Fibroblast of skin of right biceps (primary cell): ENCODE measurements at regions not wholly inside any gene's neighbourhood (a gene's known extent, or its start where the extent isn't known, plus 50 kb on each side); places are given as distances from the start of the nearest gene placed in this dataset.
"Not testable (repeated sequence)": the region's sequence is repeated elsewhere in the genome, so short reads cannot be mapped to it uniquely, and the experiment has no call there.

Experiments
- DNase-seq: peaks from one replicate; pipeline ENCODE4 v3.0.0-alpha.2; 2013

DNA sequence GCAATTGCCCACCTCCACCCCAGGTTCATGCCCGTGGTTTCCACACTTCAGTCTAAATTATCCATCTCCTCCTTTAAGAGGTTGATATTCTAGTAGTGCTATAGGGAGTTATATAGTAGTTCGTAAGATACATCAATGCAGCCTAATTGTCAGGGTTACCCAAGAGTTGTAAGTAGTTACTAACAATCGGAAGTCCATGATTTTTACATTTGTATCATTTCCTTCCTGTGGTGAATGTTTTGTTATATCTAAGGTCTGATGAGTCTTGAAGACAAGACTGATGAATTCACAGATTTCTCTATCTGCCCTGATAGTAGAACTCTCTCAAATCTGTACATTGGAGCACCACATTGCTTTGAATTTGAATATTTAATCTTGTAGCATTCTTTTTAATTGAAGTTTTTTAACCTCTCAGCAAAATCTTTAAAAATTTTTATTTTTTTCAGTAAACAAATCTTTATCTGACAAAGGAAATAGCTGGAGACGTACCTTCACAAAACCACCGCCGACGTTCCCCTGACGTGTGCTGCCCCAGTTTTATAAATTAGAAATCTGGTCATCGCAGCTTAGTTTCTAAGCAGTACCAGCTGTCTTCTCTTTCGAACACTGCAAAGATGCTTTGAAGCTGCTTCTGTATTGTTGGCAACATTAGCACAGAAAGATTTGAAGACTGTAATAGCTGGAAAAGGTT is 264.5 kb downstream of the SOCS6 start:
- no peak for DNase-seq

DNA sequence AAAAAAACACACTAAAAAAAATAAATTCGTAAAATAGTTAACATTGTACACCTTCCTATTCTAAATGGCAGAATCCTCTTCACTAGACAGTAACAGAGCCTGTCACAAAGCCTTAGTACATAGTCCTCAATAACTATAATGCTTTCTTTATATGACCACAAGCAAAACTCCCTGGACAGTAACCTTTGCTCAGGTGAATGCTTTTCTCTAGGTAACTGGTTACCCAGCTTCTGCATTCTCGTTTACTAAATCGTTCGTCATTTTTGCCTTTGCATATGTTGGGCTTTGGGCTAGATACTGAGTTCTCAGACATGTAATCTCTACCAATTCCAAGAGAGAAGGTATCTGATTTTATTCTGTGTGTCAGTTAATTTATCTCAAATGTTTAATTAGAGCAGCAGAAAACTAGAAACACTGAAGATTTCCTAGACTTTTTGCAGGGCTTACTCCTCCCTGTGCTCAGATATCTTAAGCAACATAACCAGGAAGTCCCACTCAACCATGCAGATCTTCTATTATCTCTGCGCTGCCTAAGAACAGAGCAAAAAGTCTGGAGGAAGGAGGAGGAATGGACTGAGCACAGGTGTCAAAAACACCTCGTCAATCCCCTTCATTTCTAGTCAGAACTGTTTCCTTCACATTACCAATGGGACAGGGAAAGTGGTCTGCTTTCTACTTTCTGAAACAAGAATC is 247.7 kb downstream of the SOCS6 start:
- no peak for DNase-seq

DNA sequence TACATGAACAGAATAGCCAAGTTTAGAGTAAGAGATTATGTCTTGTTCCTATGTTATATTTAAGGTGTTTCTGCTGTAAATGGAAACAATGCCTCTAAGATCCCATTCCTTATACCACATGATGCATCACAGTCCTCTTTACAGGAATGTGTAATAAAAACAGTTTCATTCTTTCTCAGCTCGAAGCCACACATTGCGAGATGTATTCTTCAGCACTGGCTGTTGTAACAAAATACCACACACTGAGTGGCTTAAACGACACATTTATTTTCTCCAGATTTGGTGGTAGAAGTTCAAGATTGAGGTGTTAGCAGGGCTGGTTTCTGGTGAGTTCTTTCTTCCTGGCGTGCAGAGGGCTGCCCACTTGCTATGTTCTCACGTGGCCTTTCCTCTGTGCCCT is 246.2 kb downstream of the SOCS6 start:
- DNase-seq, result no peak

DNA sequence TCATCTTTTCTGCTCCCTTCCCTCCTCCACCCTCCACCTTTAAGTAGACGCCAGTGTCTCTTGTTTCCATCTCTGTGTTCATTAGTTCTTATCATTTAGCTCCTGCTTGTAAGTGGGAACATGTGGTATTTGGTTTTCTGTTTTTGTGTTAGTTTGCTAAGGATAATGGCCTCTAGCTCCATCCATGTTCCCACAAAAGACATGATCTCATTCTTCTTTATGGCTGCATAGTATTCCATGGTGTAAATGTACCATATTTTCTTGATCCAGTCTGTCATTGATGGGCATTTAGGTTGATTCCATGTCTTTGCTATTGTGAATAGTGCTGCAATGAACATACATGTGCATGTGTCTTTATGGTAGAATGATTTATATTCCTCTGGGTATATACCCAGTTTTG is 236.5 kb downstream of the SOCS6 start:
- DNase-seq, result not testable (repeated sequence)

DNA sequence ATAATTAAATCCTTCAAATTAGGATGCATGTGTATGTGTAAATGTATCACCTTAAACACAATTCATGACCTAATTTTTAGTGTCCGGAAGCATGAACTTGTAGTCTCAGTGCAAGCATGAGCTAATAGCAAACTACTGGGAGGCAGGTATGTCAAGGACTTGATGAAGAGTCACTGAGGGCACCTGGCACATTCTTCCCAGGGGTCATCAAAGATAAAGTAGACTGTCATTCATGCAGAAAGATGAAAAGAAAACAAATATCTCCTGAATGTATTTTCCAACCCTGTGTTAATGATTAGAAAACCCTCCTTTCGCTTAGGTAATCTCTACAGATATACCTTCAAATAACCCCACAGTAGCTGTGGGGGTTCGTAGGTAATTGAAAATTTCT is 234.9 kb downstream of the SOCS6 start:
- DNase-seq, result no peak

DNA sequence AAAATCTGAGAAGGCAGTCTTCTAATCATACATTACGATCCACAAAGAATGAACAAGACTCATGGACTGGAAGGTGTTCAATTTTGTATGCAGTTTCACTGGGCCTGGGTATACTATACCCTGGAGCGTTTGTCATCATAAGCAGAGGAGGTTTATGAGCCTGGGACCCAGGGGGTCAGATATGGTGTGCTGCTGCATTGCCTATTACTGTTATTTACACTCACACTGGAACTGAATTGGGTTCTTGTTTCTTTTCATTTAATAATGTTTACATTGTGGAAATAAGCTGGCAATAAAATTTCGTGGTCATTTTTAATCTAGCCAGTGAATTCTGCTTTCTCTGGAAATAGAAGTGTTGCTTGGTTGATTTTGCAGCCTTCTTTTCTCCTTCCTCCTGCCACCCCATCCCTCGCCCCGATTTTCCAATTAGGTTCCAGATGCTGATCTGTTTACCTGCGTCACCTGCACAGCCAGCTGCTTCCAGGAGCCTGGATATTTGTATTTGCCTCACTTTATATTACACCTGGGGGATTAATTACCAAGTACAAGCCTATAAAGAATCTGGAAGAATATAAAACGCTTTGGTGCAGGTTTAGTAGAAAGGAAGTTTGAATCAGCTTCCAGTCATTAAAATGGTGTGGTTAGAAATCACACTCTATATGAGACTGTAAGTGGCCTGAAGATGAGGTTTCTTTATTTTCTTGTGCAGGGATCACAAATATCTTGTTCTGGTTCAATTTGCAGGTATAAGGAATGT is 234.4 kb downstream of the SOCS6 start:
- no peak for DNase-seq

DNA sequence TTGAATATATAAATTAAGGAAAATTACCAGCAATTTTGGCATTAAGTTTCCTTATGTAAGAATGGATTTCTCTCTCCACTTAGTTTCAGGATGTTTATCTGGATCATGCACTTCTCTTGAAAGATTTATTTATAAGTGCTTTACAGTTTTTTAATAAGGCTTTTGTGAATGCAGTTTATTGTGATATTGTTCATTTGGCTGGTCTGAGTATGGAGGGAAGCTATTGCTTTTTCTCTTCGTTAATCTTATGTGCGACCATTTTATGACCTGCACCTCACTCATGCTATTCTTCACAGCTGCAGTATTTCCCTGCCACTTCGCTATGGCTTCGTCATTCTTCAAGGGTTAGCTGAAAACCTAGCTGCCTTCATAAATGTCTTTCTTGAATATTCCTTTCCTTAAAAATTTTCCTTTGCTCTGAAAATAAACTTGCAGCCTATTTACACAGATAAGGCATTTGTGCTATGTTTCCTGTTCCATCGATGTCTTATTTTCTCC is 233.4 kb downstream of the SOCS6 start:
- DNase-seq, result no peak

DNA sequence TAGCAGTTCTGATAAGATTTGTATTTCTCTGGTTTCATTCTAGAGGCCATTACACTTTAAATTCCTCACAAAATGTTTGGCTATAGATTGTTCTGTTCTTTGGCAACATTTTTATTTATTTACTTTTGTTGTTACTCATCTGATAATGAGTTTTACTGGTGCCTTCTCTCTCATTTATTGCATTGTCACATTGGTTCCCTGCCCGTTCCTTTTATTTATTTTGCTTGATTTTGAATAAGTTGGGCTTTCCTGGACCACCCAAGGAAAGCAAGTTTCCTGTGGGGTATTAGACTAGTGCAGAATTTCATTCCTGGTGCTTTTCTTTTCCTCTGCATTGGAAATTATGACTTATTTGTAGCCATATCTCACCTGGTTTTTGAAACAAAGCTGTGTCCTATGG is 232.0 kb downstream of the SOCS6 start:
- no peak for DNase-seq

DNA sequence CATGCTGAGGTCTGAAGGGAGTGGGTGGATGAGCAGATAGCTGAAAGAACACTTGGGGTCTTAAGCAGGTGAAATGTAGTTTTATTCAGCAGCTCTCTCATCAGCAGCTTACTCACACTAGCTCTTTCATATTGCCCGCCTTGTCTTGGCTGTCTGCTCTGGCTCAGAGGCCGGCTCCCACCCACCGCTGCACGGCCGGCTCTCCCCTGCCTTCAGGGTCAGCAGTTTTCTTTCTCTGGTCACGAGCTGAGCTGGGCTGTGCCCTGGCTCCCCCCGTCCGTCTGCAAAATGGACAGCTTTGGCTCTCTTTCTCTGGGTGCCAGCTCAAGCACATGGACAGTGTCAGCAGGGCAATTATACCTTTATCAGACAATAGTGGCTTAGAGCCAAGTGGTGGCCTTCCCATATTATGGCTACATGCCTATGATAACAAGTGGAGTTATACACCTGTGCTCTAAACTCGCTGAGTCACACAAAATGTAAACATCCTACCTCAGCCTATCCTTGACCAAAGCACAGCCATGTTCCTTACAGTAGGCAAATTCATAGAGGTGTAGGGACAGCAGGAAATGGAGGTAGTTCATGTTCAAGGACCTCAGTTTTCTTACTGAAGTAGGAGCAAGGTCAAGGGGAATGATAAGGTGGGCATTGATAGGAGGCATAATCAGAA is 224.8 kb downstream of the SOCS6 start:
- no peak for DNase-seq

DNA sequence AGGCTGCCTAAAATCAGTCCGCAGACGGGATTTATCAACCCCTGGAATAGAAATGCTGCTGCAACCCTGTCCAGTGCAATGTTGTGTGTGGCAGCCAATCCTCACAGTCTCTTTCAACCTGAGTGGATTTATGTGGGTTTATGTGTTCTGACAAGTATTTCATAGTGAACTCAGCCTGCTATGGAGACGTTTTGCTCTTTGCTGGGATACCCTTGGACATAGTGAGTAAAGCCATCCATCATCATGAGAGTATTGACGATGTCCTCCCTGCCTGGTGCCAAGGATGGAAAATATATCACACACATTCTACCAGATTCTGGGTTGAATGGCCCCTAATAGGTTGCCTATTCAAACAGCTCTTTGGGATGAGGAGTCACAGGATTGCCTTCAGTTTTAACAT is 219.1 kb downstream of the SOCS6 start:
- DNase-seq, result no peak

DNA sequence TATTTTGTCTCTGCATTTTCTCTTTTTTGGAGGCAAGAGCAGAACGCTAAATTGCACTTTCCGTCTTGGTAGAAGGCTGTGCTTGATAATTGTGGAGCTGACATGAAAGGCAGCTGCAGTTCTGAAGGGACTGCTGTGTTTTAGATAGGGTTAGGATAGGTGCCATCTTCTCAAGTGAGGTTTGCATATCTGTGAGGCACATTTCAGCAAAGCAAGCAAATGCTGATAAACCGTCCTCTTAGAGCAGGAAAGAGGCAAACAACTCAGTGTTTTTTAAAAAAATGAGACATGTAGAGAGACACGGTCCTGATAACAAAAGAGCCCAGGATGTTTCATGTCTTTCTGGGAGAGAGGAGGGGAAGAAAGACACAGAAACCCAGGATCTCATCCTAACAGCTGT is 217.7 kb downstream of the SOCS6 start:
- no peak for DNase-seq

DNA sequence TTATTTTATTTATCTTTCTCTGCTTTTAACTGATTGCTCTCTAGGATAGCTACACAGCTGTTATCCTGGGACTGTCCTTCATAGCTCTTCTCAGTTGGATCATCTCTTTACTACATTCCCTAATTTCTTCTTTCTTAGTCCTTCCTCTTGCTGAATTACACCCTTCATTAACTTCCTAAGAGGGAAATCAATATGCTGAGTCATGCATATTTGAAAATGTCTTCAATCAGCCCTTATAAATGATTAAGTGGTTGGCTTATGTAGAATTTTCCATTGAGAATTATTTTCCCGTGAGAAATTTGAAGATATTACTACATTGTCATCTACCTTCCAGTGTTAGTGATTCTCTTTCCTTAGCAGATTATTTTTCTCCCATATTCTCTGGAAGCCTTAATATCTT is 214.2 kb downstream of the SOCS6 start:
- no peak for DNase-seq

DNA sequence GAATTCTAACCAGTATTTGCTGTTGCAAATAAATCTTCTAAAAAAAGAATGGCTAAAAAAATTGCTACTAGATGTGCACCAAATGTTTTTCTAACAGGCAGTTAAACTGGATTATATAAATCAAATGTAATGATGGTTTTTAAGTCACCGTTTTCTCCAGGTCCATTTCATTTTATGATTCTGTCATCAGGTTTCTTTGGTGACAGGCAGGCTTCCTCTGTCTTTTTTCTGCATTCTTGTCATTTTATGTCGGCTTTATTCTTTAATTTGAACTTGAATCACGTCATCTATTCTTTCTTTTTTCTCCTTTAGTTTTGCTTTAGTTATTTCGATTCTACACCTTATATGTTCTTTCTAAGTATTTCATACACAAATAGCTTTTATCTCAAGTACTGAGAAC is 212.5 kb downstream of the SOCS6 start:
- DNase-seq, result no peak

DNA sequence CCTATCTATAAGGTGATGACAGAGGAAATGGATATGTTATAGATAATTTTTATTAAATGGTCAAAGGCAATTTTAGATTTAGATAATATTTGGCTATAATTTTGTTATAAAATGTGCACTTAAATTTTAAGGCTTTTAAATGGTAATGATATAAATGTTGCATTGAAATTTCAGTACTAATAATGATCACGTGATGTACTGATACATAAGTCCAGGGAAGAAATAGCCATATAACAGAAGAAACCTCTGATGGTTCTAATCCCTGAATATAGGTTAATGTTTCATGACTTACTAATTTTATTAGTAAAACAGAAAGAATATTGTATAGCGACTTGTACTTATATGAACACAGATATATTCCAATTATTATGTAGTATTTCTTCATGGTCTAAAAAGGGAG is 211.9 kb downstream of the SOCS6 start:
- DNase-seq, result no peak

DNA sequence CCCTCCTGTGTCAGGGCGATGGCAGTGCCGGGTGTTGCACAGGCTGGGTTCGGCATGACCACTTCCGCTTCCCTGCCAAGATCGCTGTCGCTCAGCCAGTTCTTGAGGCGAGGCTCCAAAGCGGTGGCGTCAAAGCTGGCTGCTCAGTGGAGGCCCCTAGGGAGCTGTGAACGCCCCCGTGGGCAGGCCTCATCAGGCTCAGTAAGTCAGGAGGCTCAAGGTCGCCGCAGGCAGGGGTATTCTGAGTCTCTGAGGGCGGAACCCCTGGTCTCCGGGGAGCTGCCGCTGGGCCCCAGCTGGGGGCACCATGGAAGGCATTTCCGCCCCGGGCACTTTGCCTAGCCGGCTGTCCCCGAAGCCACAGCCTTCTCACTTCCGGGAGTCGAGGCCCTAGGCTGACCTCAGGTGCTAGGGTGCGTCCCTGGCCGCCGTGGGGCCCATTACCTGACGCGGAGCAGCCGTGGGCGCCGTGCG is 210.4 kb downstream of the SOCS6 start:
- DNase-seq, result no peak

DNA sequence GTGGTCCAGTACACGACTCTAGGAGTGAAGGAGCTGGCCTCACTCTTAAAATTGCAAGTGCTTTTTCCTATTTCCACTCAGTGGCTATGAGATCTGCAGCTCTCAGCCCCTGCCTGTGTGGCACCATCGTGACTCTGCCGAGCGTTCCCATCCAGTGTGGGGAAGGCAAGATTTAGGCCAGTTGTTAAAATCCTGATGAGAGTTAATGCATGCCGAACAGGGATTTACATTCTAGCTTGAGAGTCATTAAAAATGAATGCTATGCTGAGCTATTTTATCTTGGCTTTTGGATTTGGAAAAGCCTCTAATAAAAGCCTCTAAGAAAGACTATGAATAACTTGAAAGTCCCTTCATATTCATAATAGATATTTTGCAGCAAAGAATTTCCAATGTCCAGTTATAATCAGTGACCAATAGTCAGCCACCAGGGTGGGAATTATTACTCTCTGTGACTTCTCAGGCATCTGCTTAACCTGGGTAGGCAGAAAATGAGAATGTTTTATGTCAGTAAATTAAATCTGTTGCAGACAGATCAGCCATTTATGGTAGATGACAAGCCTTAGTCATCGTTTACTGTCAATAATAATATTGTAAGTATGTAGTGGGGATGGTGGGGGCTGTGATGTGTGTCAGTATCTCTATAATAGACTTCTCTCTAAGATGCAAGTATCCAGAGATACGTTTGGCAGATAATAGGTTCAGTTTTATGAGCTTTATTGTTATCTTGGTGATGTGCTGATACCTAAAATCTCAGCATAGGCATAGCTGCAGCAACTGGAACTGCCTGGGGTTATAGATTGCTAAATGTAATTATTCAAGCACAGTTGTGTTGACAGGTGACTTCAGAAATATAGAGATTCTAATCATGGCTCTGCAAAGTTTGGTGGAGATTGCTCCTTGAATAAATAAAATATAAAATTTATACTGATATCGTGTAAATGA is 207.8 kb downstream of the SOCS6 start:
- DNase-seq, result no peak

DNA sequence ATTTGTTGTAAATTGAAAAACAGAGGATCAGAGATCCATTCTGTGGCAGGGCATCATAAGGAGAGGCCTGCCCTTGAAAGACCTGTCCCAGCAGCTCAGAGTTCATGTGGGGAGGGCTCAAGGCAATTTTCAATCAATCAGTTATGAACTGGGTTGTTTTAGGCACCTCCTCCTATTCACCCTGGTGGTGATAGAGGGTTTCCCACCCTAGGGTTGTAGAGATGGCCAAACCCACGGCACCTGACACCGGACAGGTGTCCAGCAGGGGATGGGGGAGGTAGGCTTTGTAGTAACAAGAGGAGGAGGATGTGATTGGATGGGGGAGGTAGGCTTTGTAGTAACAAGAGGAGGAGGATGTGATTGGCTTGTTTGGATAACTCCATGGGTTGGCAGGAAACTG is 205.7 kb downstream of the SOCS6 start:
- no peak for DNase-seq

DNA sequence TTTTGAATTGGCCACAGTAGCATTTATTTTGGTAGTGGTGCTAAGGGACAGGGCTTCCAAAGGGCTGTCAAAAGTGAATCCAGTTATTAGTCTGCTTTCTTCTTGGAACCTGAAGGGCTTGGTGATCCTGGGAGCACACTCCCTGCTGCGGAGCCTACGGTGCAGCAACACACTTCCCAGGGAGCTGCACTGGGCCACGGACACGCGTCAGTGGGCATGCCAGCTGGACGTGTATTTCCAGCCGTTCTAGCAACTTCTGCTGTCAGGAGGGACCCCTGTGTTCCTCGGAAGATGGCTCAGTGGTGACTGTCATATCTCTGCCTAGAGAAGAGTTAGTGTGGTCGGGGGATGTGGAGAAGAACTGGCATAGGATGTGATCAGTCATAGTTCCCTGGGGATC is 204.6 kb downstream of the SOCS6 start:
- no peak for DNase-seq

DNA sequence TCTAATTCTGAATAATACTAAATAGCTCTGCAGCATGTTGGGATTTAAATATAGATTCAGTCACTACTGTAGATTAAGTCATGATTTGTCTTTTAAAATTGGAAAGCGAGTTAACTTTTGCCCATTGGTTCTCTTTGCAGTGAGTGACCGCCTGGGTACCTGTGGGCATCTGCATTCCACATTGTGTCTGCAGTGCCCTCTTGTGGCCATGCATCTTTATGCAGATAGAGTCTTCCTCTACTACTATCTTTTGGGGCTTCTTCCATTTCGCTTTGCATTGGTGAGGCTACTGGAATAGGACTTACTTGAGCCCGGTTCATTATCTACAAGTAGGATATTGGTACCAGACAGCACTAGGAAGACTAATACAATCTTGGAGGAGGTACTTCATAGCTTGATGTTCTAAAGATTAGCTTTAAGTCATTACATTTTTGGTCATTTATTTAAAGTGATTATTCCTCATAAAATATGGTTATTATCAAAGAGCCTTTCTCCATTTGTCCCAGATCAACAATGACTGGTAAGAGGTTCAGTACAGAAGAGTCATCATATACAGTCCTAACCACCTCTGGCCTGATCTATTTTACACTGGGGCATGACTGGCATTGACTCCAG is 203.0 kb downstream of the SOCS6 start:
- peak; percentile 36 for DNase-seq

DNA sequence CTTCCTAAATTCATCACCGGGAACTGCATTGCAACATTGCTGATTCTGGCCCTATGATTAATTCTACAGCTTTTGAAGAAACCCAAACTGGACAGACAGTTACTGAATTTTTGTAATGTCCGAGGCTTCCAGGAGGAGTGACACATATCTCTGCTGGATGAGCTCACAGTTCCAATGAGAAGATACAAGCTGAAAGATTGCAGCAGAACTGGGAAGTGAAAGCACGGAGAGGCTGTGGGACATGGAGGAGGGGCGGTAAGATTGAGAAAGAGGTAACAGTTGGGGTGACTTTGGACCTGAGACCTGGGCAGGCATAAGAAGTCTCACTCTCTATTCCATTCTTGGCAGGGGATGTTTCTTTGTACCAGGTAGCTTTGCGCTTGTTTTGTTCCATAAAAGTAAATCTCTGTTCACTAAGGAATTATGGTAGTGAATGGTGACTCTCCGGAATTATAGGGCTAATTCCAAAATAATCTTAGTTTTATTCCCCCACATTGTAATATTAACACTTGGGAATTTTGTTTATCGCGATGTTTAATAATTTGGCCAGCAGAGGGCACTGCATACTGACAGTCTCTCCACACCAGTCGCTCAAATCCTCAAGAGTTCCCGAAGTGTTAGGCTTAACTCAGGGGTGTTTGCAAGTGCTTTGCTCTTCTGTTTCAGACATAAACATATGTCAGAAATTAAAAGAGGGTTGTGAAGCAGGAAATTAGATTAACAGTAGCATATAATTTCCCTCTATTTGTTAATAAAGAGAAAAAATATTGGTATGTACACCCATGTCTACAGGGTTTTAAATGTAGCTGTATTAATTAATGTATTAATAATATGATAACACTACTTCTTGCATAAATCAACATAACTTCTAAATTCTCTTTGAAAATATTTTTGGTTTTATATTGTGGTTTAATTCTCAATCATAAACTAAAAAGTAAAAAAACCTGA is 201.4 kb downstream of the SOCS6 start:
- DNase-seq, result peak; percentile 59
